ENCODE measurements at regions not wholly inside any gene's neighbourhood (a gene's known extent, or its start where the extent isn't known, plus 50 kb on each side); places are given as distances from the start of the nearest gene placed in this dataset.

- Histone ChIP-seq H3K36me3 (no peaks in the 10 kb centered on the region), H3K9me3 (no peaks in the 10 kb centered on the region), H3K4me1 (no peaks in the 10 kb centered on the region), H3K27ac (no peak overlapping the region), H3K27me3 (no peaks in the 10 kb centered on the region), H3K4me3 (no peak overlapping the region)
- no peak for TF ChIP-seq CTCF (IDR thresholded peaks at IDR 0.05)
- TF ChIP-seq POLR2A (IDR thresholded peaks at IDR 0.05) = no peak
- TF ChIP-seq POLR2AphosphoS5 (IDR thresholded peaks at IDR 0.05; ENCODE audit: insufficient read depth in 1 of 2, low read depth in 1 of 2) = no peak
- peak in 1 of 2 donors; percentile 49 for DNase-seq (ENCODE audit: extremely low spot score in 2 of 2)
- intact Hi-C loops (cut with DNase I) = no loop called here
These were observed 197.0 kb upstream of the PRSS58 start for GRCh38 chr7:142454862-142455261.

- Histone ChIP-seq H3K4me1 (no peaks in the 10 kb centered on the region), H3K4me3 (no peak overlapping the region), H3K9me3 (no peaks in the 10 kb centered on the region), H3K36me3 (no peaks in the 10 kb centered on the region), H3K27ac (no peak overlapping the region), H3K27me3 (no peaks in the 10 kb centered on the region)
- intact Hi-C loops (cut with DNase I) = no loop called here
- TF ChIP-seq POLR2AphosphoS5 (IDR thresholded peaks at IDR 0.05; ENCODE audit: insufficient read depth in 1 of 2, low read depth in 1 of 2) (no peak), CTCF (IDR thresholded peaks at IDR 0.05) (no peak), POLR2A (IDR thresholded peaks at IDR 0.05) (no peak)
- DNase-seq (ENCODE audit: extremely low spot score in 2 of 2) = peak in 1 of 2 donors; percentile 62
These were observed 194.9 kb upstream of the PRSS58 start for GRCh38 chr7:142452791-142453190.

GRCh38 chr7:142451817-142452216 is 194.0 kb upstream of the PRSS58 start:
- peak in 1 of 2 donors; percentile 54 for DNase-seq (ENCODE audit: extremely low spot score in 2 of 2)
- Histone ChIP-seq H3K4me1 (no peaks in the 10 kb centered on the region), H3K27ac (no peak overlapping the region), H3K36me3 (no peaks in the 10 kb centered on the region), H3K4me3 (no peak overlapping the region), H3K27me3 (no peaks in the 10 kb centered on the region), H3K9me3 (no peaks in the 10 kb centered on the region)
- intact Hi-C loops (cut with DNase I) = no loop called here
- no peak for TF ChIP-seq CTCF (IDR thresholded peaks at IDR 0.05)
- TF ChIP-seq POLR2AphosphoS5 (IDR thresholded peaks at IDR 0.05; ENCODE audit: insufficient read depth in 1 of 2, low read depth in 1 of 2) = no peak

GRCh38 chr7:142451296-142451695 is 193.4 kb upstream of the PRSS58 start:
- H3K9me3 ChIP-seq = no peaks in the 10 kb centered on the region
- no peaks in the 10 kb centered on the region for H3K4me1 ChIP-seq
- no peaks in the 10 kb centered on the region for H3K36me3 ChIP-seq
- intact Hi-C loops (cut with DNase I) = no loop called here
- peak in 1 of 2 donors; percentile 40 for DNase-seq (ENCODE audit: extremely low spot score in 2 of 2)
- H3K27ac ChIP-seq = no peak overlapping the region
- no peak for TF ChIP-seq POLR2A (IDR thresholded peaks at IDR 0.05)
- TF ChIP-seq CTCF (IDR thresholded peaks at IDR 0.05) = no peak
- TF ChIP-seq POLR2AphosphoS5 (IDR thresholded peaks at IDR 0.05; ENCODE audit: insufficient read depth in 1 of 2, low read depth in 1 of 2) = no peak
- no peak overlapping the region for H3K4me3 ChIP-seq
- H3K27me3 ChIP-seq = no peaks in the 10 kb centered on the region

DNA sequence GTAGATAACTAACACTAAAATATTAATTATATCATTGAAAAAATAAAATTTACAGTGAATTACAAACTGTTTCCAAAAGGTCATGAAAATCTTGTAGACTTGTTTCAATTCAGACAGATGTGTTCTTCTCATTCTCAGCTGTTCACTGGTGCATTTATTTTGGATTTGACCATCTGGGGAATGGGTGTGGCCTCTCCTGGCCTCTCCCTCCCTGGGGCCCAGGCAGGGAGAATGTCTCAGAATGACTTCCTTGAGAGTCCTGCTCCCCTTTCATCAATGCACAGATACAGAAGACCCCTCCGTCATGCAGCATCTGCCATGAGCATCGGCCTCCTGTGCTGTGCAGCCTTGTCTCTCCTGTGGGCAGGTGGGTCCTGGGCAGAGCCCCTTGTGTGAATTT is 192.8 kb upstream of the PRSS58 start:
- H3K9me3 ChIP-seq = no peaks in the 10 kb centered on the region
- TF ChIP-seq POLR2AphosphoS5 (IDR thresholded peaks at IDR 0.05; ENCODE audit: insufficient read depth in 1 of 2, low read depth in 1 of 2) (no peak), CTCF (IDR thresholded peaks at IDR 0.05) (no peak), POLR2A (IDR thresholded peaks at IDR 0.05) (no peak)
- DNase-seq (ENCODE audit: extremely low spot score in 2 of 2) = peak in 1 of 2 donors; percentile 77
- no peak overlapping the region for H3K27ac ChIP-seq
- intact Hi-C loops (cut with DNase I) = no loop called here
- no peak overlapping the region for H3K4me3 ChIP-seq
- H3K27me3 ChIP-seq = no peaks in the 10 kb centered on the region
- H3K4me1 ChIP-seq = no peaks in the 10 kb centered on the region
- no peaks in the 10 kb centered on the region for H3K36me3 ChIP-seq

Data from vagina (tissue), 2 donors.